C4-2B (cell line): ENCODE measurements at regions not wholly inside any gene's neighbourhood (a gene's known extent, or its start where the extent isn't known, plus 50 kb on each side); places are given as distances from the start of the nearest gene placed in this dataset.

ENCODE experiments used
- ZFX ChIP-seq: fragments of 450-650 bp; IDR thresholded peaks from 2 replicates; pipeline ENCODE4 v1.6.1; 2017
- TF ChIP-seq, protein P1 (sequence below): fragments of 450-650 bp; conservative IDR thresholded peaks from 2 replicates; pipeline ENCODE4 v1.5.1; 2017; ENCODE audit warnings: mild to moderate bottlenecking

GRCh38 chr10:108014145-108014901 is 849.8 kb upstream of the SORCS1 start:
- TF ChIP-seq, protein P1, sequence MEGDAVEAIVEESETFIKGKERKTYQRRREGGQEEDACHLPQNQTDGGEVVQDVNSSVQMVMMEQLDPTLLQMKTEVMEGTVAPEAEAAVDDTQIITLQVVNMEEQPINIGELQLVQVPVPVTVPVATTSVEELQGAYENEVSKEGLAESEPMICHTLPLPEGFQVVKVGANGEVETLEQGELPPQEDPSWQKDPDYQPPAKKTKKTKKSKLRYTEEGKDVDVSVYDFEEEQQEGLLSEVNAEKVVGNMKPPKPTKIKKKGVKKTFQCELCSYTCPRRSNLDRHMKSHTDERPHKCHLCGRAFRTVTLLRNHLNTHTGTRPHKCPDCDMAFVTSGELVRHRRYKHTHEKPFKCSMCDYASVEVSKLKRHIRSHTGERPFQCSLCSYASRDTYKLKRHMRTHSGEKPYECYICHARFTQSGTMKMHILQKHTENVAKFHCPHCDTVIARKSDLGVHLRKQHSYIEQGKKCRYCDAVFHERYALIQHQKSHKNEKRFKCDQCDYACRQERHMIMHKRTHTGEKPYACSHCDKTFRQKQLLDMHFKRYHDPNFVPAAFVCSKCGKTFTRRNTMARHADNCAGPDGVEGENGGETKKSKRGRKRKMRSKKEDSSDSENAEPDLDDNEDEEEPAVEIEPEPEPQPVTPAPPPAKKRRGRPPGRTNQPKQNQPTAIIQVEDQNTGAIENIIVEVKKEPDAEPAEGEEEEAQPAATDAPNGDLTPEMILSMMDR, result no peak
- TF ChIP-seq ZFX, result no peak
